Tibial nerve (tissue), 4 donors: ENCODE measurements at regions not wholly inside any gene's neighbourhood (a gene's known extent, or its start where the extent isn't known, plus 50 kb on each side); places are given as distances from the start of the nearest gene placed in this dataset.
A peak's percentile ranks its signal among the peaks of the same experiment; 100 is the strongest.

Experiments used
- DNase-seq, 2 donors: peaks; one replicate each; pipeline ENCODE4 v3.0.0-alpha.2; 2019; ENCODE audit warnings: low spot score in 2 of 2
- H3K27ac ChIP-seq, 4 donors: fragments of 200-600 bp; sonication (generic) in 3 of 4; one replicate each; pipeline ENCODE4 v1.5.1; 2017 to 2019; ENCODE audit warnings: mild to moderate bottlenecking in 1 of 4
- H3K27me3 ChIP-seq, 2 donors: fragments of 200-600 bp; sonication (generic) in 1 of 2; one replicate each; pipeline versions ENCODE4 v1.5.1 to v1.6.0; 2017 to 2019
- H3K36me3 ChIP-seq, 3 donors: fragments of 200-600 bp; sonication (generic); one replicate each; pipeline ENCODE4 v1.5.1; 2018 to 2019
- H3K4me1 ChIP-seq, 4 donors: fragments of 200-600 bp; sonication (generic) in 3 of 4; one replicate each; pipeline ENCODE4 v1.5.1; 2017 to 2019
- H3K4me3 ChIP-seq, 4 donors: fragments of 200-600 bp; sonication (generic) in 3 of 4; one replicate each; pipeline ENCODE4 v1.5.1; 2017 to 2019; ENCODE audit warnings: mild to moderate bottlenecking in 1 of 4, moderate library complexity in 1 of 4
- H3K9me3 ChIP-seq, 4 donors: fragments of 200-600 bp; sonication (generic) in 3 of 4; one replicate each; pipeline ENCODE4 v1.5.1; 2017 to 2019
- CTCF ChIP-seq, 5 experiments: fragments of 200-600 bp in 3 of 5; fragments of 450-650 bp in 2 of 5; sonication (generic) in 3 of 5; IDR thresholded peaks; one replicate each; pipeline ENCODE4 v1.5.1; 2016 to 2019; ENCODE audit warnings: antibody characterized with exemption in 5 of 5, mild to moderate bottlenecking in 3 of 5, moderate library complexity in 2 of 5
- EP300 ChIP-seq, 2 donors: sonication (generic); formaldehyde crosslinking; IDR thresholded peaks; one replicate each; pipeline ENCODE4 v1.6.1; 2017; ENCODE audit warnings: antibody characterized with exemption in 2 of 2, mild to moderate bottlenecking in 1 of 2
- POLR2A ChIP-seq, 2 donors: fragments of 450-650 bp; IDR thresholded peaks; one replicate each; pipeline ENCODE4 v1.6.1; 2017; ENCODE audit warnings: antibody characterized with exemption in 2 of 2, mild to moderate bottlenecking in 2 of 2, moderate library complexity in 2 of 2
- WGBS, 2 donors: methylation state at CpG; one replicate each; pipeline ENCODE4 v1.1.5; 2018; 5-methylcytosine and 5-hydroxymethylcytosine counted together

DNA sequence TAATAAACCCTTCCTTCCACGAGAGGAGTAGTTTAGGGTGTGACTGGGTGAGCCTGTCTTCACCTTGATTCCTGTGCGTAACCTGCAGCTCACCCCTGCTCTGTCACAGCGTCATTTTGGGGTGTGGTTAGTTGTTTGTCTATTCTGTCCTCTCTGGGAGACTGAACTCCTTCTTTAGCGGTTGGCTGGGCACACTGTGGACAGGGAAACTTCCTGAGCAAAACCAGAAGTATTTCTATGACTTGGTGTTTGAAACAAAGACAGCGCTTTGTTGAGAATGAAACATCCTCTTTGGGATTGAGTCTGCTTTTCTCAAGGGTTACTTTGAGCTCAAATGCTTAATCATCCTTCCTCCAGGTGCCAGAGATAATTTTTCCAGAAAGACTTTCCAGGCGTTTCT lies 270.7 kb downstream of the HRH4 start:
- H3K36me3 ChIP-seq: no peaks in the 10 kb centered on the region
- WGBS, 2 donors: 49 to 57% methylated on average over 6 of the region's 6 CpGs
- no peak overlapping the region for H3K4me3 ChIP-seq
- H3K9me3 ChIP-seq: no peaks in the 10 kb centered on the region
- DNase-seq: no peak
- H3K27ac ChIP-seq: no peak overlapping the region
- TF ChIP-seq POLR2A (IDR thresholded peaks at IDR 0.05): no peak
- TF ChIP-seq CTCF (IDR thresholded peaks at IDR 0.05): no peak
- no peak for TF ChIP-seq EP300 (IDR thresholded peaks at IDR 0.05)
- H3K4me1 ChIP-seq: peaks cover 0 to 17% (median 0%) of the 10 kb centered on the region in 4 donors
- H3K27me3 ChIP-seq: no peaks in the 10 kb centered on the region

DNA sequence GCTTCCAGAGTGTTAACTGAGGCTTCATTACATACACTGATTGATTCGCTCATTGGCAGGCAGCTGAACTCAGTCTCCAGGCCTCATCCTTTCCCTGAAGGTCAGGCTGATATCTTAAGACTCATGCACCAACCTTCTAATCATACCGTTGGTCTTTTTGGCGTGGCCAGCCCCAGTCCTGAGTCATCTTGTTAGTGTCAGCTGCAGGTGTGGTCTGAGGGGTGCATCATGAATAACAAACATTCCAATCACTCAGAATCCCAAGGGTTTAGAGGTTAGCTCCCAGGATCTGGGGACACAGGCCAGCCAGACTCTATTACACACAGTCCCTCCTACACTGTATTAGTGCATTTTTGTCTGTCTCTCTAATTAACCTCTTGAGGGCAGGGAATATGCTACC lies 271.5 kb downstream of the HRH4 start:
- TF ChIP-seq CTCF (IDR thresholded peaks at IDR 0.05) (no peak), POLR2A (IDR thresholded peaks at IDR 0.05) (no peak), EP300 (IDR thresholded peaks at IDR 0.05) (no peak)
- WGBS, 2 donors: 64 to 84% methylated on average over 3 of the region's 3 CpGs

GRCh38 chr18:24734058-24734457 lies 273.6 kb downstream of the HRH4 start:
- Histone ChIP-seq H3K4me3 (no peak overlapping the region), H3K4me1 (peaks cover 0 to 4% (median 0%) of the 10 kb centered on the region in 4 donors), H3K9me3 (no peaks in the 10 kb centered on the region), H3K27me3 (no peaks in the 10 kb centered on the region), H3K36me3 (no peaks in the 10 kb centered on the region), H3K27ac (no peak overlapping the region)
- whole genome bisulfite sequencing, 2 donors: 55% methylated on average over 11 of the region's 11 CpGs
- TF ChIP-seq CTCF (IDR thresholded peaks at IDR 0.05) (no peak), EP300 (IDR thresholded peaks at IDR 0.05) (no peak), POLR2A (IDR thresholded peaks at IDR 0.05) (no peak)
- peak in 1 of 2 donors; percentile 21 for DNase-seq

More for the DNA sequence above, 271.5 kb downstream of the HRH4 start:
- no peak overlapping the region for H3K27ac ChIP-seq
- no peak for DNase-seq
- H3K36me3 ChIP-seq: no peaks in the 10 kb centered on the region
- peaks cover 0 to 10% (median 0%) of the 10 kb centered on the region in 4 donors for H3K4me1 ChIP-seq
- H3K4me3 ChIP-seq: no peak overlapping the region
- H3K9me3 ChIP-seq: no peaks in the 10 kb centered on the region
- no peaks in the 10 kb centered on the region for H3K27me3 ChIP-seq

- no peak for TF ChIP-seq CTCF (IDR thresholded peaks at IDR 0.05)
- no peak for TF ChIP-seq EP300 (IDR thresholded peaks at IDR 0.05)
- TF ChIP-seq POLR2A (IDR thresholded peaks at IDR 0.05): no peak
- no peak for DNase-seq
- no peak overlapping the region for H3K27ac ChIP-seq
- no peaks in the 10 kb centered on the region for H3K9me3 ChIP-seq
- WGBS, 2 donors: 92 to 96% methylated on average over 5 of the region's 5 CpGs
- H3K27me3 ChIP-seq: no peaks in the 10 kb centered on the region
- H3K36me3 ChIP-seq: no peaks in the 10 kb centered on the region
- H3K4me1 ChIP-seq: peaks cover 0 to 4% (median 0%) of the 10 kb centered on the region in 4 donors
- no peak overlapping the region for H3K4me3 ChIP-seq
Measured at GRCh38 chr18:24735624-24736231, 275.3 kb downstream of the HRH4 start.

- no peak for DNase-seq
- no peak for TF ChIP-seq EP300 (IDR thresholded peaks at IDR 0.05)
- no peak for TF ChIP-seq POLR2A (IDR thresholded peaks at IDR 0.05)
- TF ChIP-seq CTCF (IDR thresholded peaks at IDR 0.05): no peak
- Histone ChIP-seq H3K4me1 (peaks cover 0 to 4% (median 0%) of the 10 kb centered on the region in 4 donors), H3K9me3 (no peaks in the 10 kb centered on the region), H3K36me3 (no peaks in the 10 kb centered on the region), H3K27ac (no peak overlapping the region), H3K4me3 (no peak overlapping the region), H3K27me3 (no peaks in the 10 kb centered on the region)
- 68 to 70% methylated on average over 8 of the region's 8 CpGs for WGBS, 2 donors
Measured at GRCh38 chr18:24736662-24737330, 276.4 kb downstream of the HRH4 start.
